Stimulated activated CD8-positive, alpha-beta memory T cell treated with anti-CD3 and anti-CD28 coated beads, Interleukin-15, amount 100 ng/mL, for 24 hours (primary cell): ENCODE measurements at regions not wholly inside any gene's neighbourhood (a gene's known extent, or its start where the extent isn't known, plus 50 kb on each side); places are given as distances from the start of the nearest gene placed in this dataset.
"Not testable (repeated sequence)": the region's sequence is repeated elsewhere in the genome, so short reads cannot be mapped to it uniquely, and the experiment has no call there.

ENCODE experiments used
- DNase-seq: peaks from one replicate; pipeline ENCODE4 v3.0.0-alpha.2; 2020; ENCODE audit warnings: low read depth

DNA sequence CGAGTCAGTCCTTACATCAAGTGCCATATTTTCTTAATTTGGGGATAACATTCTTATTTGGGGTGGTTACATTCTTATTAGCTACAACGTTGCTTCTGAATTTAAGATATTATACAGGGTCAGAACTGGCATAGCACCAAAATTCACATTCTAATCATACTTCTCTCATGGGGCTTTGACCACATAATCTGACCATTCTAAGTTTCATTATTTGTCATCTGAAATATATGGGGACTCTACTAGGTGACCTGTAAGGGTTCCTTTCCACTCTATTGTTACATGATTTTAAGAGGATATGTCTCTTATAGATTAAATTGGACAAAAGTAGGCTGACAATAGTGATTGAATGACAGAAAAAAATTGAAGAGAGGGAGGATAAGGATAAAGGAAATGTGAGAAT, 536.5 kb downstream of the KCTD12 start:
- no peak for DNase-seq

DNA sequence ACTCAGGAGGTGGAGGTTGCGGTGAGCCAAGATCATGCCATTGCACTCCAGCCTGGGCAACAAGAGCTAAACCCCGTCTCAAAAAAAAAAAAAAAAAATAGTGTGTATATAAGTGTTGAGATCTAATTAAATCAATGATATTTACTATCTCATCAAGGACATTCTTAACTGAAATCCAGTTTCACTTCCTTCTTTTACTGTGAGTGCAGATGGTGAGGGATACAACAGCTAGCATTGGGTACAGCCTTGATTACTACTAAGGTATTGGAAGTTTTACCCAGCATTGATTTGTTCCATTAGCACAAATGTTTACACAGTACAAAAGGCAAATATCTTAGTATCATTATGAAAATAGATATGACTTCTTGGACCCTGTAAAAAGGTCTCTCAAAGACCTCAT, 546.6 kb downstream of the KCTD12 start:
- DNase-seq, result no peak

DNA sequence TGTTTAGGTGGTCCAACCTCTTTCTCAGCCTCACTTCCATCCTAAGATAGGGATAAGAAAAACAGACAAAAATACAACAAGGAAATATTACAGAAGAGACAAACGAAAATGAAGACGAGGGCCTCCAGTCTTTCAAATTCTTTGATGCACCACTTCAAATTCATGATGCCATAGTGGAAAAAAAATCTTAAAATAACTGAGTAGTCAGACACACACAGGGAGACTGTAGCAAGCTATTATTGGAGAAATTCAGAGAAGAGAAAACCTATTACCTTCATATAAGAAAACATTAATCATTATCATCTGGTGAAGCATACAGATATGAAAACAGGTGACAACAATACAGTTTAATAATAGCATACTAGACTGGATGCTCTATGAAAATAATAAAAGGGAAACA, 548.2 kb downstream of the KCTD12 start:
- DNase-seq, result no peak

DNA sequence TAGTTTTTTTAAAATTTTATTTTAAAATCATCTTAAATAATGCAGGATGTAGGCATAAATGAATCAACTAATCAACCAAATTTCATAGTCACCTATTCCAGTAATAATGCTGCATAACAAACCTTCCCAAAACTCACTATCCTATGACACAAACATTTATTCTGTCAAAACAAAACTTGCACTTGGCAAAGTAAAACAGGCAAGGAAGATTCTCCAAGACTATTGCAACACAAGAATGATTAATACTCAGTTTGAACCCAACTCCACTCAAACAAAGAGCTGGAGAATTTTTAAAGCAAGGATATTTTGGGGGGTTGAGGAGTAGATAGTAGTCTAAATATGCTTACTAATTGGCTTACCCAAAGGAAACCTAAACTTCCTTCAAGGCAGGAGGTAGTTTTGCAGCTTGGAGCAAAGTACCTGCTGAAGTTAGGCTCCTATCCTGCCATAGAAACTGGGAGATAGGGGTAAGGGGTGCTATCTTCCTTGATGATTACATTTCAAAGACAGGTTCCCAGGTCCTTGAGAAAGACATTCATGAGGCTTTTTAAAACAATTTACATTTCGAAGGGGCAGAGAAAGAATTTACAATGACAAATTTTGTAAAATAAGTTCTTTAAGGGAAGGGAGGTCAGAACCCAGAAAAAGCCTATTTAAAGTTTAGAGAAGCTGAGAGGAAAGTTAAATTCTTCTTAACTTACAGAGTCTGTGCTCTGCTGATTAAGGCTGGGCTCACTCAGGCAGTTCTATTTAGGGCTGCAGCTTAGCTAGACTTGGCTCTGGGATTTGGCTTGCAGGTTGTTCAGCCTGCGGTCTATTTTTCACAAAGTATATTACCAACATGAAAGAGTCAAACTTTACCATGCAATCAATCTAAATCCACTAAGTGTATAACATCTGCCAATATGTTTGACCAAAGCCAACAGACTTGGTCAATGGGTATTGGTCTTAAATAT, 549.0 kb downstream of the KCTD12 start:
- no peak for DNase-seq

DNA sequence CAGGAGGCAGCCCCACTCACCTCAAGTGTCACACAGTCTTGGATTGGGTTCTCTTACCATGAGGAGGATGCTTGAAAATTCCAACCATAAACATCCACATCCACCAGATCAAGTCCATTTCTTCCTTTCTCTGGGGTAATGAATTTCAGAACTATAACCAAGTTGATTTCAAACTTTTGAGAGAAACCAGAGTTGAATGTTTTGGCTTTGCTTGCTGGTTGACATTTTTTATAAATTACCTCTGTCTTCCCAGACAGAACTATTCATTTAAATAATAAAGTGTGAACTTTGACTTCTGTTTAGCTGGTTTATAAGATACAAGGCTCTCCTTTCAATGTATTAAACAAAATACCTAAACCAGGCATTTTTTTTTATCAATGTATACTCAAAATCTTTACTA, 550.7 kb downstream of the KCTD12 start:
- DNase-seq, result no peak

DNA sequence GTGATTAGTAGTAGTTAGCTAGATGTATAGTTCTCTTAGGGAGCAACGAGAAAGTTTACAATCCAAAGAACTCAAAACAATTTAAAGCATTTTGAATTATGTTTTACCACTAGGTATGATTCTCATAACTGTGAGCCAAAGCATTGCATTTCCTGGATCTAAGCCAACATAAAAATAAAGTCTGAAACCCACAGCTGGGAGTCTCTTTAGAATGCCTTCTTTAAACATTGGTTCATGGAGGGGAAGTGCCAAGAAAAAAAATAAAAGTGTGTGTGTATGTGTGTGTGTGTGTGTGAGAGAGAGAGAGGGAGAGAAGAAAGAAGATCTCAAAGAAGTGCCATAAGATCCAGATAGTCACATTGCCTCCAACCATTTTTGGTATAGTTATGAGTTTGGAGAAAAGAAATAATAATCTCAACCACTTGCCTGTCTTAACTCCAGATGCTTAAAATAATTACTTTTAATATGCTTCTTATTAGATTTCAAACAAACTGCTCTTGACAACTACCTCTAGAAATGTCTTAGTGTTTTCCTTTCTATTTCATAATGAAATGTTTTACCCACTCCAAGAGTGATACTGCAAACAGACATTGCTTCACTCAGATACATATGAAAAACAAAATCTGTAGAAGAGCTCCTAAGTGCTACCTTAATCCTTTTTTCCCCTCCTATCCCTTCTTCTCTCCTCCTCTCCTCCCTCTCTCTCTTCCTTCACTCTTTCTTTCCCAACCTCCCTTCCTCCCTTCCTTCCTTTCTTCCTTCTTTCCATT, 554.1 kb downstream of the KCTD12 start:
- DNase-seq, result no peak

DNA sequence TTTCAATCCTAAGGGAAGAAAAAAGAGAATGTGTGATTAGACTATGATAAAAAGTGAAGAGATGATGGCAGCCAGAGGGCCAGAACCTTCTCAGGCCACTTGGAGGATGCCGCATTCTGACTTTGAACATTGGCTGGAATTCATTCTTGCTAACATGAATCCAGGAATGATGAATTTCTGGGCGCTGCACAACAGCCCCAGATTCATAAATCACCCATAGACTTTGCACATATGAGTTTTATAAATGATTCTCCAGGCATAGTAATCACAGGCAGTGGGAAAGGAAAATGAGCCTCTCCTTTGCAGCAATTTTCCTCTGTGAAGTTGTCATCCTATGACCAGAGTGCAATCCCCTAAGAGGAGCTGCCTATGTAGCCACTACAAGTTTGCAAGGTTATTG, 555.4 kb downstream of the KCTD12 start:
- DNase-seq, result no peak

DNA sequence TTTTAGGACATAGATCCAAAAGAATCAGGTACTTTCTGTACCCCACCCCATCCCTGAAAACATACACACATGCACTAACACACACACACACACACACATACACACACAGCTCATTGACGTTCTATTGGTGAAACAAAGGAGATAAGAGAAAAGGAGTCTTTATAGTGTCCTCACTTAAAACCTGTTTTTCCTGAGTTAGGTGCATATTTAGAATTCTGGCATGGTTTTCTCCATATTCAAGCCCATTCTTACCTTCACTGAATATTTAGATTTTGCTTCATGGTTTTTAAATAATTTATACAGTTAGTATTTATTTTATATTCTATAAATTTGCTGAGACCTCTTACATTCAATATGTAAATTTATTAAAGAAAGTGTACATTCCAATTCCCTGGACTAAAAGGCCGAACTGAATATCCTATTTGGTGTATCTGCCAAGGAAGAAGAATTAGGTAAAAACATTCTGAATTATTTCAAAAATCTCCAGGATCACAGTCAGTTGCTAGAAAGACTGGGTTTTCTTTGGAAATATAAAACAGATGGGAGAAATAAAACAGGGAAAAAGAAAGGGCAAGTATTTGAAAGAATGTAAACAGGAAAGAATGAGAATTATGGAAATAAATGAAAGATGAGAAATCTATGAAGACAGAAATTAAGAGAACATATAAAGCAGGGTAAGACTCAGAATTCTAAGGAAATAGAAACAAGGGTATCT, 556.2 kb downstream of the KCTD12 start:
- DNase-seq, result no peak

DNA sequence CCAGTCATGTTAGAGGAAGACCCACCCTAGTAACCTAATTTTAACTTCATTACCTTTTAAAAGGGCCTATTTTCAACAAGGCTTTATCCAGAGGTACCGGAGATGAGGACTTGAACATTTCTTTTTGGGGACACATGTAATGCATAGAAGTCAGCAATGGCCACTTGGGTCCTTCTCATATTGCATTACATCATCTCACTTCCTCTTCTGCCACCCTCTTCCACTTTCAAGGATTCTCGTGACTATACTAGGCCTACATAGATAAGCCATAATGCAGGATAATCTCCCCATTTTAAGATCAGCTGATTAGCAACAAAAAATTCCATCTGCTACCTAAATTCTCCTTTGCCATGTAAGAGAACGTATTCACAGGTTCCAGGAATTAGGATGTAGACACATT, 557.2 kb downstream of the KCTD12 start:
- no peak for DNase-seq

DNA sequence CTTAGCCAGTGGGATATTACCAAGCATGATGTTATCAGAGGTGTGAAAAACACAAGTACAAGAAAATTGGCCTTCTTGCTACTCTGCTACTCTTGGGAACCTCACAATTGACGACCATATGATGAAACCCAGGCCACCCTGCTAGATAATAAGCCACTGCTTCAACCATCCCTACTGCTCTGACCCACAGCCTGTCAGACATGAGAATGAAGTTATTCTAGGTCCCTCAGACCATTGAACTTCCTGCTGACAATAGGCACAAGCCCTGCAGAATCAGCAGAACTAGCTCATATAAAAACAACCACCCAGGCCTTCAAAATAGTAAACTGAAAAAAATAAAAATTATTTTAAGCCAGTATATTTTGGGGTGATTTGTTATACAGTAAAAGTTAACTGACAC, 559.9 kb downstream of the KCTD12 start:
- DNase-seq, result no peak

DNA sequence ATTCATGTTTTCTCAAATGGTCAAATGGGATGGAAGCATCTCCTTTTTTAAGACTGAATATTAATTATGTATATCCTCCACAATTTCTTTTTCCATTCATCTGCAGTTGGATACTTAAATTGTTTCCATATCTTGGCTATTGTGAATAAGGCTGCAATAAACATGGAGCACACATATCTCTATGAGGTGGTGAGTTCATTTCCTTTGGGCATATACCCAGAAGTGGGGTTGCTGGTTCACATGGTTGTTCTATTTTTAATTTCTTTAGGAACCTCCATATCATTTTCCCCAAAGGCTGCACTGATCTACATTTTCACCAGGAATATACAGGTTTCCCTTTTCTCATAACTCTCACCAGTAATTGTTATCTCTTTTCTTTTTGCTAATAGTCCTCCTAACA, 566.3 kb downstream of the KCTD12 start:
- DNase-seq, result no peak

DNA sequence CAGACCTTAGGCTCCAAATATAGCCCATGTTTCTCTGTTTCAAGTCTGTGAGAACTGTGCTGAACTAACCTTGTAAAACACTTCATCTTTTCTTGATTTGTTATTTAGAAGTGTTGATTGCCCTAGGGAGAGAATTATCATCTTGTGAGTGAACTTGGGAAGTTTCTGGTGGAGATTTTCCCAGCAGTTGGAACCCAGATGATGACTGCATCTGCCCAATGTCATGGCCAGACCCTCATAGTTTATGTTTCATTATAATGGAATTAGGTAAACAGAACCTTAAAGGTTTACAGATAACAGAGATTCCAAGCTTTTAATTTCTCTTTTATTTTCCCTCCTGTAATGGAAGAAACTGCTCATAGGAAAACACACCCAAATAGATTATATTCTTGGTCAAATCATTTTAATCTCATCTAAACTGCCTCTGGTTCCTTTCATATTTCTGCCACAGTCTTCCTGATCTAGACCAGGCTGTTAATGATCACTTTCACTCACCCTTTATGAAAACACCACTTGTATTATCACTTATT, 569.1 kb downstream of the KCTD12 start:
- DNase-seq, result no peak

DNA sequence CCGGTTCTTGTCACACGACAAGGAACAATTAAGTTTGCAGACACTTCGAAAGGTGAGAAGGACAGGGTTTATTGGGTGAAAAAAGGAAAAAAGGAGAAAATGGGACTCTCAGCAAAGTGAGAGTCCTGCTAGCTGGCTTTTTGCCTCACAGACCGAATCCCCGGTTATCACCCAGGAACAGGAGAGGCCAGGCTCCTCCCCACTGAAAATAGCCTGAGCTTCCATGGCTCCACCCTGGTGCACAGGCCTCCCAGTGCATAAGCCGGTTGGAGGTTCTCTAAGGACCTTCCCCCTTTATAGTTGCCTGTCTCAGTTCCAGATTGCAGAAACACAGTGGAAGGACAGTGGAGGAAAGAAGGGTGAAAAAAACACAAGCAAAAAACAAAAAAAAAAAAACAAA, 571.7 kb downstream of the KCTD12 start:
- no peak for DNase-seq

DNA sequence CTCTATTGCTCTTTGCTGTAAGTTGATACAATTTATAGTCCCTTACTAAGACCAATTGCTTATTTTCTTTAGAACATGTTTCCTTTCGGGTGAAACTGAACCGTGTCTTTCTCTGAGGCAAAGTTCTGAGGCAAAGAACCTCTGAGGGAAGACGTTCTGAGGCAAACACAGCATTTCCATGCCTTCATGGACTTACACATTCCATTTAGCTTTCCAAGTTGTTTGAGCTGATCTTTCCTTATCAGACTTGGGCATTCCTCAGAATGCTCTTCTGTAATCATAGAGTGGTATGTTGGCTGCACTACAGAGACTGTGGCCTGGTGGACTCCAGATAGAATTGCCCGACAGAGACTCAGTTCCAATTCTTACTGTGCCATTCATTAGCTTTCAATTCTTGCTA, 579.1 kb downstream of the KCTD12 start:
- no peak for DNase-seq

DNA sequence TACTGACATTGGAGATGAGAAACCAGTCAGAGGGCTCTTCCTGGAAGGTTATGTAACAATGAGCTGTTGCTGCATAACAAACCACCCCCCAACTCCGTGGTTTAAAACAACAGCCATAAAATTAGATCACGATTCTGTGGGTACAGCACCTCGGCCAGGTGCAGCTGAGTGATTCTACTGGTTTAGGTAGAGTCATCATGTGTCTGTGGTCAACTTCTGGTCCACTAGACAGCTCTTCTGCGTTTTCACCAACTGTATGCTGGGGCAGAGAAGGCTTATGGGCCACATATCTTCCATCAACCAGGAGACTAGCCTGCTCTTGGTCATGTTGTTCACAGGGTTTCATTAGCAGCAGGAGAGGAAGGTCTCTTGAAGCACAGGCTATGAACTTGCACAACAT, 585.5 kb downstream of the KCTD12 start:
- DNase-seq, result no peak

DNA sequence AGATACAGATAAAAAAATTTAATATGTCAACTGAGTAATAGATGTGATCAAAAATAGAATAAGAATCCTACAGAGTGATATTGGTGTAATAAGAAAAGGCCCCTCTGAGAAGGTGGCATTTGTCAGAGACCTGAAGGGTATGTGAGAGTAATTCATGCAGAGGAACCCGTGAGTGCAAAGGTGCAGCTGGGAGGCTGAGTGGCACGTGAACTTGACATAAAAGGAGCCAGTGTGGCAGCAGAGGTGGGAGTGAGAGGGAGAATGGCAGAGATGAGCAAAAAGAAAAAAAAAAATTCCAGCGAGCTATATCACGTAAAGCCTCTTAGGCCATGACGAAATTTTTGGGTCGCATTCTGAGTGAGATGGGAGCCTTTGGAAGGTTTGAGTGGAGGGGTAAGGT, 588.9 kb downstream of the KCTD12 start:
- no peak for DNase-seq

DNA sequence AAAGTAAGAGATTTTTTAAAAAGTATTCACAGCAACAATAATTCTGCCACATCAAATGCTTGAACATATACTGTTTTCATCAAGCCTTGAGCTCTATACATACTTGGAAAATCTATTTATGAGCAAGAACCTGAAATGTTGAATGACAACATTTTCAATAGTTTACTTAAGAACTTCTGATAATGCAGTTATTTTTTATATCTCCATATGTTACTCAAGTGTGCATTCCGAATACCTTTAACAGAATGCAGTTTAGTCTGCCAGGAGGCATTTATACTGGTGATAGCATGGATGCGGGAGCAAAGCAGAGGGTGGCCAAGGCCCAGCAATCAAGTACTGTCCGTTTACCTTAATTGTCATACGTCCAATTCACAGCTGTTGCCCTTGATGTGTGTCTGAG, 589.5 kb downstream of the KCTD12 start:
- DNase-seq, result no peak

DNA sequence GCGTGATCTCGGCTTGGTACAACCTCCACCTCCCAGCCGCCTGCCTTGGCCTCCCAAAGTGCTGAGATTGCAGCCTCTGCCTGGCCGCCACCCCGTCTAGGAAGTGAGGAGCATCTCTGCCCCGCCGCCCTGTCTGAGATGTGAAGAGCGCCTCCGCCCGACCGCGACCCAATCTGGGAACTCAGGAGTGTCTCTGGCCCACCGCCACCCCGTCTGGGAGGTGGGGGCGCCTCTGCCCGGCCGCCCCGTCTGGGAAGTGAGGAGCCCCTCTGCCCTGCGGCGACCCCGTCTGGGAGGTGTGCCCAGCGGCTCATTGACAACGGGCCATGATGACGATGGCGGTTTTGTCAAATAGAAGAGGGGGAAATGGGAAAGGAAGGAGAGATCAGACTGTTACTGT, 591.2 kb downstream of the KCTD12 start:
- DNase-seq, result not testable (repeated sequence)

DNA sequence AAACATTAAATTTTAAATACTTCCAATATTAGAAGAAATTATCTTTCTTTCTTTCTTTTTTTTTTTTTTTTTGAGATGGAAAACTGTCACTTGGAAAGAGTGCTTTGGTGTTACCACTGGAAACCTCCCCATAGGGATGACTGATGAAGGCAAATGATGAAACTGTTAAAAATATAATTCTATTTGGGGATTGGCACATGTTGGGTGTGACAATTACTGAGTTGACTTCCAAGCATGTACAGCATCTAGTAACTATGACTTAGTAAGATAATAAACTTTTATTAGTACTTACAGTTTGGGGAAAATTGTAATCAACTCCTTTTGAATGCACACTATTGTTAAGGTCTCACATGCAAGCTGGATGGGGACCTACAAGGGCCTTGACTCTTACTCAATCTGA, 592.5 kb downstream of the KCTD12 start:
- no peak for DNase-seq

DNA sequence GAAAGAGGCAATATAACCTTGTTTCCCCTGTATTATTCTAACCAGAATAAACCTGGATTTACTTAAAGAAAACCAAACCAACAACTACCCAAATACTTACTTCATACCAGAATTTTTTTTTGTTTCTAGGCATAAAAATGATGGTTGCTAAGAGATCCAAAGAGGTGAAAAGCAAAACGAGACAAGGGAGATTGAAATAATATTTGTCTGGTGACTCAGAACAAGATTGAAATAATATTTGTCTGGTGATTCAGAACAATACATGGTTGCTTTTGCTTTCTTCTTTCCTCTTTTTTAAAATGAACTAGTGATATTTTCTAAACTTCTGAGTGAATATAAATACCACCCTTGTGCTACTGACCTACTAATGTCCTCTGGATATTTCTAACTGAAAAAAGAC, 592.9 kb downstream of the KCTD12 start:
- DNase-seq, result no peak

DNA sequence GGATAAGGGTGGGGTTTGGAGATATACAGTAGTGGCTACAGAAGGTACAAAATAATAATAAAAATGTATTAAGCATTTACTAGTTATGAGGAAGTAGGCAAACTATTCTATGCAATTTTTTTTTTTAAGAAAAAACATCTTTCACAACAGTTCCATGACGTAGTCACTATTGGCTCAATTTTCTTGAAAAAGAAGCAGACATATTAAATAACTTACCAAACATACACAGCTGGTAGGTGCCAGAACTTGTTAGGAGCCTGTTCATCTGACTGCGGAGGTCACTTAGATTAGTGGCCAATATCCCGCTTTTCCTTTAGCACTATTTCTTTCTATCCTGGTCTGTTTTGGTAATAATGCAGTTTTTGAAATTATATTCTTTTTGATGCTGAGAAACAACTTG, 593.5 kb downstream of the KCTD12 start:
- no peak for DNase-seq

DNA sequence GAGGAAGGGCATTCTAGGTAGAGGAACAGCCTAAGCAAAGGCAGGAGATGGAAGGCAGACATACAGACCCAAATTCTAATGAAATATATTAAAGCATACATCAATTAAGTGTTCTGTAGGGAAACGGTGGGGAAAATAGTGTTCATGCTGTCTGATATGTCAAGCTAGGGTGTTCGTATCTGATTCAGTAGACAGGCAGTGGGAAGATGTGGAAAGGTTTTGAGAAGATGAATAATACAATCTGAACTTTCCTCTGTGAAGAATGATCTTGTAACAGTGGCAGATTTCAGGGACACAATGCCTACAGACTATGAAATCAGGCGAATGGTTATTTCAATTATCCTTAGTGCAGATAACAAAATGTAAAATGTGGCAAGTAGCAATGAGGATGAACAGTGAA, 594.2 kb downstream of the KCTD12 start:
- no peak for DNase-seq

DNA sequence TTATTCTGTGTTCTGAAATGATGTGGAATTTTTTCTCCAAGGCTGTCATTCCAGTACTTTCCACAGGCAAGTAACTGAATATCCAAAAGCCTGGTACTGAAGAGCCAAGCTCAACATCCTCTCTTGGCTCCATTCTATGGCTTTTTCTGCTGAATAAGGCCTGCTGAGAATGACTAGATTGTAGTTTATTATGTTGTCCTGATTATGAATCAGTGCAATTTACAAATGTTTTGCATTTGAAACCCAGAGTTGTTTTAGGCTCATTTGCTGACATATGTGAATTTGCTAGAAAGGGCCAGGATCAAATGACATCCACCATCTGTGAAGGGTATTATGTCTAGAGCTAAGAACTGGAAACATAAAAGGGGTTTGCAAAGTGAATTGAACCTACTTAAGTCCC, 596.6 kb downstream of the KCTD12 start:
- no peak for DNase-seq
